RCC 7860 (cell line): ENCODE measurements at regions not wholly inside any gene's neighbourhood (a gene's known extent, or its start where the extent isn't known, plus 50 kb on each side); places are given as distances from the start of the nearest gene placed in this dataset.
"Not testable (repeated sequence)": the region's sequence is repeated elsewhere in the genome, so short reads cannot be mapped to it uniquely, and the experiment has no call there.

Source experiments
- DNase-seq: peaks from one replicate; pipeline ENCODE4 v3.0.0-alpha.2; 2015; ENCODE audit warnings: low spot score
- FAIRE-seq: peaks from 2 replicates; lab custom pipeline; 2012; peaks lifted over from hg19 to GRCh38; lab: Jason Lieb, UNC

- FAIRE-seq (no peak), DNase-seq (no peak)
Observed at GRCh38 chr18:47682876-47683275, 247.6 kb downstream of the SMAD2 start.

GRCh38 chr18:47680488-47680887, 250.0 kb downstream of the SMAD2 start:
- no peak for FAIRE-seq
- DNase-seq, result no peak

GRCh38 chr18:47679864-47680263, 250.6 kb downstream of the SMAD2 start:
- FAIRE-seq, result no peak
- no peak for DNase-seq

GRCh38 chr18:47677952-47678351, 252.5 kb downstream of the SMAD2 start:
- FAIRE-seq, result no peak
- DNase-seq, result no peak

- no peak for DNase-seq
- FAIRE-seq, result no peak
Observed at GRCh38 chr18:47669815-47670214, 260.6 kb downstream of the SMAD2 start.

- no peak for DNase-seq
- FAIRE-seq, result no peak
Observed at GRCh38 chr18:47658498-47658897, 272.0 kb downstream of the SMAD2 start.

- DNase-seq (no peak), FAIRE-seq (no peak)
Observed at GRCh38 chr18:47654988-47655387, 275.5 kb downstream of the SMAD2 start.

- FAIRE-seq, result no peak
- DNase-seq, result no peak
Observed at GRCh38 chr18:47644896-47645295, 285.6 kb downstream of the SMAD2 start.

- FAIRE-seq, result not testable (repeated sequence)
Observed at GRCh38 chr18:47637551-47637950, 292.9 kb downstream of the SMAD2 start.

GRCh38 chr18:47635416-47635815, 295.0 kb downstream of the SMAD2 start:
- FAIRE-seq (no peak), DNase-seq (no peak)

More at GRCh38 chr18:47637551-47637950, 292.9 kb downstream of the SMAD2 start:
- DNase-seq, result not testable (repeated sequence)

- FAIRE-seq (no peak), DNase-seq (no peak)
Observed at GRCh38 chr18:47632970-47633635, 297.4 kb downstream of the SMAD2 start.

GRCh38 chr18:47628893-47629292, 301.6 kb downstream of the SMAD2 start:
- FAIRE-seq, result no peak
- no peak for DNase-seq

- DNase-seq (no peak), FAIRE-seq (no peak)
Observed at GRCh38 chr18:47628240-47628781, 302.1 kb downstream of the SMAD2 start.

GRCh38 chr18:47627030-47627429, 303.4 kb downstream of the SMAD2 start:
- FAIRE-seq, result no peak

GRCh38 chr18:47619771-47620448, 310.5 kb downstream of the SMAD2 start:
- DNase-seq (no peak), FAIRE-seq (no peak)

More at GRCh38 chr18:47627030-47627429, 303.4 kb downstream of the SMAD2 start:
- no peak for DNase-seq

GRCh38 chr18:47618758-47619157, 311.7 kb downstream of the SMAD2 start:
- DNase-seq, result no peak
- no peak for FAIRE-seq

- no peak for DNase-seq
Observed at GRCh38 chr18:47615043-47615442, 315.4 kb downstream of the SMAD2 start.

GRCh38 chr18:47613929-47614328, 316.5 kb downstream of the SMAD2 start:
- no peak for FAIRE-seq
- DNase-seq, result no peak

More at GRCh38 chr18:47615043-47615442, 315.4 kb downstream of the SMAD2 start:
- no peak for FAIRE-seq

- DNase-seq (no peak), FAIRE-seq (no peak)
Observed at GRCh38 chr18:47611649-47612048, 318.8 kb downstream of the SMAD2 start.

GRCh38 chr18:47606526-47606925, 323.9 kb downstream of the SMAD2 start:
- DNase-seq (no peak), FAIRE-seq (no peak)

- DNase-seq, result no peak
Observed at GRCh38 chr18:47605093-47605492, 325.4 kb downstream of the SMAD2 start.

GRCh38 chr18:47604021-47604420, 326.4 kb downstream of the SMAD2 start:
- no peak for DNase-seq
- no peak for FAIRE-seq

More at GRCh38 chr18:47605093-47605492, 325.4 kb downstream of the SMAD2 start:
- FAIRE-seq, result no peak
